Left renal pelvis (tissue), 4 donors: ENCODE measurements at regions not wholly inside any gene's neighbourhood (a gene's known extent, or its start where the extent isn't known, plus 50 kb on each side); places are given as distances from the start of the nearest gene placed in this dataset.
"Not testable (repeated sequence)": the region's sequence is repeated elsewhere in the genome, so short reads cannot be mapped to it uniquely, and the experiment has no call there.

Experiments
- DNase-seq, 4 donors: peaks; one replicate each; pipeline ENCODE4 v3.0.0-alpha.2; 2013; ENCODE audit warnings: low read depth in 4 of 4, low spot score in 3 of 4

GRCh38 chr4:179595671-179596410 is 2153.6 kb upstream of the AGA start:
- DNase-seq: no peak

GRCh38 chr4:179596621-179597020 is 2154.4 kb upstream of the AGA start:
- DNase-seq: no peak

- no peak for DNase-seq
Measured at GRCh38 chr4:179597301-179597700, 2155.1 kb upstream of the AGA start.

- DNase-seq: no peak
Measured at GRCh38 chr4:179601671-179602070, 2159.4 kb upstream of the AGA start.

- DNase-seq: no peak
Measured at GRCh38 chr4:179605196-179605595, 2163.0 kb upstream of the AGA start.

- DNase-seq: no peak
Measured at GRCh38 chr4:179607003-179607402, 2164.8 kb upstream of the AGA start.

GRCh38 chr4:179615704-179616103 is 2173.5 kb upstream of the AGA start:
- no peak for DNase-seq

- DNase-seq: no peak
Measured at GRCh38 chr4:179618966-179619365, 2176.7 kb upstream of the AGA start.

- DNase-seq: no peak
Measured at GRCh38 chr4:179624768-179625181, 2182.5 kb upstream of the AGA start.

- no peak for DNase-seq
Measured at GRCh38 chr4:179625406-179625805, 2183.2 kb upstream of the AGA start.

GRCh38 chr4:179626687-179627086 is 2184.4 kb upstream of the AGA start:
- DNase-seq: no peak

GRCh38 chr4:179631321-179631720 is 2189.1 kb upstream of the AGA start:
- DNase-seq: no peak

- no peak for DNase-seq
Measured at GRCh38 chr4:179634862-179635261, 2192.6 kb upstream of the AGA start.

- DNase-seq: no peak
Measured at GRCh38 chr4:179662522-179662921, 2220.3 kb upstream of the AGA start.

- DNase-seq: no peak
Measured at GRCh38 chr4:179663641-179664429, 2221.6 kb upstream of the AGA start.

- no peak for DNase-seq
Measured at GRCh38 chr4:179664430-179665027, 2222.3 kb upstream of the AGA start.

GRCh38 chr4:179666226-179666625 is 2224.0 kb upstream of the AGA start:
- DNase-seq: no peak

GRCh38 chr4:179671609-179672008 is 2229.4 kb upstream of the AGA start:
- no peak for DNase-seq

- no peak for DNase-seq
Measured at GRCh38 chr4:179678093-179678814, 2236.0 kb upstream of the AGA start.

- not testable (repeated sequence) for DNase-seq
Measured at GRCh38 chr4:179683661-179684060, 2241.4 kb upstream of the AGA start.

- DNase-seq: no peak
Measured at GRCh38 chr4:179692222-179692621, 2250.0 kb upstream of the AGA start.
